ENCODE measurements at regions not wholly inside any gene's neighbourhood (a gene's known extent, or its start where the extent isn't known, plus 50 kb on each side); places are given as distances from the start of the nearest gene placed in this dataset.

DNA sequence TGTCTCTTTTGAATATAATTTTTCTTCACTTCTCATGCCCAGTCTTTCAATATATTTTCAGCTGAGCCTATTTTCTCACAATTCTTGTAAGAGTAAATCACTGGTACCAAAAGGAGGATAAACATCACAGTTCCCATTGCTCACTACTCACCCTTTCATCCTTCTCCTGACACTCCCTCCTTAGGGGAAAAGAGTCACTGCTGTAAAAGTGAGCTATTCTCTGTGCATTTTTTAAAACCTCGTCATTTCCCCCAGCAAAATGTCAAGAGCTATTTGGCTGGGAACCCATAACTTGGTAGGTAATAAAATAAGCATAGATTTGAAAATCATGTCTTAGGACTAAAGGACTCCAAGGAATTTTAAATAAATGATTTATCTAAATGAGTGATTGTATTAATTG, 340.1 kb upstream of the GYPC start:
- TF ChIP-seq, protein P1, sequence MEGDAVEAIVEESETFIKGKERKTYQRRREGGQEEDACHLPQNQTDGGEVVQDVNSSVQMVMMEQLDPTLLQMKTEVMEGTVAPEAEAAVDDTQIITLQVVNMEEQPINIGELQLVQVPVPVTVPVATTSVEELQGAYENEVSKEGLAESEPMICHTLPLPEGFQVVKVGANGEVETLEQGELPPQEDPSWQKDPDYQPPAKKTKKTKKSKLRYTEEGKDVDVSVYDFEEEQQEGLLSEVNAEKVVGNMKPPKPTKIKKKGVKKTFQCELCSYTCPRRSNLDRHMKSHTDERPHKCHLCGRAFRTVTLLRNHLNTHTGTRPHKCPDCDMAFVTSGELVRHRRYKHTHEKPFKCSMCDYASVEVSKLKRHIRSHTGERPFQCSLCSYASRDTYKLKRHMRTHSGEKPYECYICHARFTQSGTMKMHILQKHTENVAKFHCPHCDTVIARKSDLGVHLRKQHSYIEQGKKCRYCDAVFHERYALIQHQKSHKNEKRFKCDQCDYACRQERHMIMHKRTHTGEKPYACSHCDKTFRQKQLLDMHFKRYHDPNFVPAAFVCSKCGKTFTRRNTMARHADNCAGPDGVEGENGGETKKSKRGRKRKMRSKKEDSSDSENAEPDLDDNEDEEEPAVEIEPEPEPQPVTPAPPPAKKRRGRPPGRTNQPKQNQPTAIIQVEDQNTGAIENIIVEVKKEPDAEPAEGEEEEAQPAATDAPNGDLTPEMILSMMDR (conservative IDR thresholded peaks at IDR 0.05; ENCODE audit: low read depth, low read length): no peak
- no peak for TF ChIP-seq EZH2phosphoT487 (IDR thresholded peaks at IDR 0.05; ENCODE audit: borderline replicate concordance, low read length)
